DMS53 (cell line): ENCODE measurements at regions not wholly inside any gene's neighbourhood (a gene's known extent, or its start where the extent isn't known, plus 50 kb on each side); places are given as distances from the start of the nearest gene placed in this dataset.

Source experiments
- DNase-seq: peaks from one replicate; lab custom pipeline; 2025; lab: John Stamatoyannopoulos, UW

DNA sequence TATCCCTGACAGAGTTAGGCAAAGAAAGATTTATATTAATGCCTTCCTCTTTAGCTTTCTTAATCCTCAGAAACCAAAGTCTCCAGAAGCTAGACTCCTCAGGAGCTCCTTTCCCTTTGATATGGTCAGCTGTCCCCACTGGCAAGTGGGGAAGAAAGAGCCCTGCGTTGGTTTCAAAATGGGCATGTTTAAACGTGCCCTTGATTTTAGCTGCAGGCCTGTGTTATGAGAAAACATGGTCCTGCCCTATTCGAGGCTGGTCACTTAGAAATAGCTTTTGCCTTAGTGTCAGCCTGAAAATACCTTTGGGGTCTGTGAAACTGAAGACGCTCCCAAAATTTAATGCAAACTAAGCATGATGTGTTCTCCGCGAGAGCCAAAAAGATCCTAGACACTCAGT is 135.5 kb upstream of the RARB start:
- DNase-seq: no peak

DNA sequence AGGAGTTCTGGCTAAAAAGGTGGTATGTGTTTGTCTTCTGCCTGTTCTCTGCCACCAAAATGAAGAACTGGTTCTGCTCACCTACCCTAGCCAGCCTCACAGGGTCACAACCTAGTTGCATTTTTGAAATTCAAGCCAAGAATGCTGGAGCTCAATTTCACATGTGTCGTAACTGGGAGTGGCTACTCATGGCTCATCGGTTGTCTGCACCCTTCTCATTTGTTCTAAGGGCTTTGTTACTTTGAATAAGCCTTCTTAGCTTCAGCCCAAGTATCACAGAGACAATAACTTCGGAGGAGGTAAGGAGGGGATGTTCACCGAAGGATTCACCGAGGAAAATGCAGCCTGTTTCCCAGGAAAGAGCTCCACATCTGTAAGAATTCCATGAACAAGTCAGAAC is 134.3 kb upstream of the RARB start:
- no peak for DNase-seq

DNA sequence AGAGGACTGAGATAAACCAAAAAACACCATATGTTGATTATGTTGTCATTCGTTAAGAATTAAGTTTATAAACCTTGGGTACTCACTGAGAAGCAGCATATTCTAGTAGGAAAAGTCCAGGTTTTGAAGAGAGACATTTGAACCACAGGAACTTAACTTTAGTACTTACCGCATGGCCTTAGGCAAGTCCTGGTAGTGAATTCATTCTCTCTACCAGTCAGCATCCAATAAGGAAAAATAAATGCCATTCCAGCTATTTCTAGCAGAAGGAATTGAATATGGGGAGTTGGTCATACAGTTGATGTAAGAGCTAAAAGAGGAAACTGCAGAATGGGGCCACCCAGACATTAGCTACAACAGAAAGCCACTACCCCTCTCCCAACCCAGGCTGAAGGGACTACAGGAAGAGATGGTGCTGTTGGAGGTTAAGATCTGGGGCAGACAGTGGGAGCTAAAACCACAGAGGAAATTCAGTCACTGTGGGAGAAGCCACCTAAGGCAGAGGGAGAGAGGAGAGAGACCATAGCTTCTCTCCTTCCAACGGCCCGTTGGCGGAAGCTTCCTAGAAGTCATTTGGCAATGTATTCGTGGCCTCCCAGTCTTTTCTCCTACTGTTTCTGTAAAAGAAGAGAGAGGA is 133.8 kb upstream of the RARB start:
- DNase-seq: no peak

DNA sequence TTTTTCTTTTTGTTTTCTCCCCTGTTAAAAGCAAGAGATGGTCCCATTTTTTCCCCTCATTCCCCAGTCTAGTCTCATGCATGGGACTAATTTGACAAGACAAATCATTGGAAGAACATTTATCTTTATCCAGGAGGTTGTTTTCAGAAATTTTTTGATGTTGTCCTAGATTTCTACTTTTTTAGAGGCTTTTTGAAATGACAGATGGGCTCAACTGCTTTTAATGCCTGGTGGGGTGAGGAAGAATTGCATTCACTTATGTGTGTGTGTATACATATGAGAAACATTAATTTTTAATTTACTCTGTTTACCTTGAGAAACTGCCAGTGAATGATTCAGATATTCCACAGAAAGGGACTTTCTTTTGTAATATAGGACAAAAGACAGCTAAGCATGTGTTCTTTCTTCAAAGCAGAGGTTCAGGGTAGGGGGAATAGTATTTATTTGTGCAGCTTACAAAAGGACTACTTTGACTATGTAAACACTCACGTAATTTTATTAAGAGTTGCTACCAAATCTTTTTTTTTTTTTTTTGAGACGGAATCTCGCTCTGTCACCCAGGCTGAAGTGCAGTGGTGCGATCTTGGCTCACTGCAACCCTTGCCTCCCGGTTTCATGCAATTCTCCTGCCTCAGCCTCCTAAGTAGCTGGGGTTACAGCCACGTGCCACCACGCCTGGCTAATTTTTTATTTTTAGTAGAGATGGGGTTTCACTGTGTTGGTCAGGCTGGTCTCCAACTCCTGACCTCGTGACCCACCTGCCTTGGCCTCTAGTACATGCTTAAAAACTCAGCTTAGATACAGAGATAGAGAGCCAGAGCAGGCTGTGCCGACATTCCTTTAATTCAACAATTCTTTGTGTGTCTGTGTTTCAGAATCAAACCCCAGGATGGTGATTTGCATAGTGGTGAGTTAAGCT is 130.1 kb upstream of the RARB start:
- no peak for DNase-seq

DNA sequence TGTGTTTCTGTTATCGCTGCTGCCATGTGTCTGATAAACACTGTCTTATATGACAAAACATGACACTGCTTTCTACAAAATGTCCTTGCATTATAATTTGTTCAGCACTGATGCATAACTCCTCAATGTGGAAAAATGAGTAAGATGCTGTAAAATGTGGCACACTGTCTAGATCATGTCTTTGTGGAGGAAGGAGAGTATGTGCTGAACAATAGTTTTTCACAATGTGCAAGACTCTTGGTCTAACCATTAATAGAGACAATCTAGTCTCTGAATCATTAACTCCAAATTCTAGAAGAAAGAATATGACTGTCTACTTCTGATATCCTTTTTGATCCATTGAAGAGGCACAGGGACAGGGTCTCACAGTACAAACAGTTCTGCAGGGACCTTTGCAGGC is 127.9 kb upstream of the RARB start:
- no peak for DNase-seq

DNA sequence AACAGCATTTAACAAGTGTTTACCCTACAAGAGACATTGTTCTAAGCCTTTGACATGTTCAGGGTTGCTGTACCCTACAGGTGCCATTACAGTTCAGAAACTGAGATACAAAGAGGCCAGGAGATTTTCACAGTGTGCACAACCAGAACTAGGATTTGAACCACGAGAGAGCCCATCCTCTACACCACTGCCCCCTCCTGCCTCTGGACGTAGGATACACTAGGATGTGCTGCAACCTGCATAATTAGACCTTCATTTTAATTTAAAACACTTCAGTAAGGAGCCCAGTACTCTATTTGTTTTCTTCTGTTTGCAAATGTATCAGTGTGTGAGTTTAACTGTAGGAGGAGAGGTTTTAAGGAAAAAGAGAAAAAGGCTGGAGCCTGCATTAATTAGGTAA is 123.1 kb upstream of the RARB start:
- DNase-seq: no peak

DNA sequence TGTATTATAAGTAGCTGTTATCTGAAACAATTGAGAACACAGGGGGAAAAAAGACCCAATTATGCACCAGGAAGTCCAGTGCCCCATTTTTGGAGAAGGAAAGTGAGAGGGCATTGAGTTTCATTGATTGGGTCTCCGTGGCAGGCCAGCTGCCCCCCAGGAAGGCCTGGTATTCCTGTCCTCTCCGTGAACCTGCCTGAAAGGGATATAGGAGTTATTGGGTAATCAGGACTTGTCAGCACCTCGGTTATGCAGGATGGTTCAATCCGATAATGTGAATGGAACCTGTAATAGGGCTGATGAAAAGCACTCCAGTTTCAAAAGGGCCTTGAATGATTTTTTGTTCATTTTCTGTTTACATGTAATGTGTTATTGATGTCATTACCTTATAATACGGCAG is 122.0 kb upstream of the RARB start:
- DNase-seq: no peak

DNA sequence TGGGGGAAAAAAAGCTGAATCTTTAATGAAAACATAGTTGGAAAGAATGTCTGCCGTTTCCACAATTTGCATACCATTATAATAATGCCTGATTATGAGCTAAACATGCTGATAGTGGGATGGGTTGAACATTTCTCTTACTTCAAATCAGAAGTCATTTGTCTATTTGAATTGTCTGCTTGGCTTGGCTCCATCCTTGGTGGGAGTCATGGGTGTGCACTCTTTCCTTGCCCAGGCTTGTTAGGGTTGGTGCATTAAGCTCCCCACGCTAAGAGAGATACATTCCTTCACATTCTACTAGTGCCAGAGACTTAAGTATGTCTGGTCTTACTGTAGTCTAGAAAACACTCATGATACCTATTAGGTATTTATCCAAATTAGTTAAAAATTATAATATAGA is 121.4 kb upstream of the RARB start:
- no peak for DNase-seq

DNA sequence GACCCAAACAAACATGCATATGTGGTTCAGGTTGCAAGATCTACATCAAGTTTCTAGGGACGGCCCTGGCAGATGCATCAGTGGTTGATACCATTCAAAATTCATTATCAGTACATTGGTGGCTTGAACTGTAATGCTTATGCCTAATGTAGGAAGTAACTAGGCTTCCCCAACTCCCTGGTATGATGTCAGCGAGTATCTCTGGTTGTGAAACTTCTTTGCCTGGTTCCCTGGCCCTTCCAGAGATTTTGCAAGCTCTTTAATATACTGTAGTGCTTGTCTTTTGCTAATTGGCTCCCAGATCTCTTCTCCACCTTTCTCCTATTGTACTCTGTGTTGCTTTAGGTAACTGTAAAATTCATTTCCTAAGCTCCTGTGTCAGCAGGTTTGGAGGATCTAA is 114.8 kb upstream of the RARB start:
- DNase-seq: no peak

DNA sequence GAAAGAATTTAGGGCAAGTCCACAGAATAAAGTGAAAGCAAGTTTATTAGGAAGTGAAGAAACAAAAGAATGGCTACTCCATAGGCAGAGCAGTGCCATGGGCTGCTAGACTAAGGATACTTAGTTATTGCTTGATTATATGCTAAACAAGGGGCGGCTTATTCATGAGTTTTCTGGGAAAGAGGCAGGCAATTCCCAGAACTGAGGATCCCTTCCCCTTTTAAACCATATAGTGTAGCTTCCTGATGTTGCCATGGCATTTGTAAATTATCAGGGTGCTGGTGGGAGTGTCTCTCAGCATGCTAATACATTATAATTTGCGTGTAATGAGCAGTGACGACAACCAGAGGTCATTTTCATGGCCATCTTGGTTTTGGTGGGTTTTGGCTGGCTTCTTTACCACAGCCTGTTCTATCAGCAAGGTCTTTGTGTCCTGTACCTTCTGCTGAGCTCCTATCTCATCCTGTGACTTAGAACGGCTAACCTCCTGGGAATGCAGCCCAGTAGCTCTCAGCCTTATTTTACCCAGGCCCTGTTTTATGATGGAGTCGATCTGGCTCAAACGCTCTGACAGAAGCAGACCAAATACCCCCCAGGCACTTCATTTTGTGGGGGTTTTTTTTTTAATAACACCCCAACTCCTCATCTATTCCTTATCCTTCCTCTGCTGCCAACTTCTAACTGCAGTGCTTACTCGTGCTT is 103.0 kb upstream of the RARB start:
- no peak for DNase-seq

DNA sequence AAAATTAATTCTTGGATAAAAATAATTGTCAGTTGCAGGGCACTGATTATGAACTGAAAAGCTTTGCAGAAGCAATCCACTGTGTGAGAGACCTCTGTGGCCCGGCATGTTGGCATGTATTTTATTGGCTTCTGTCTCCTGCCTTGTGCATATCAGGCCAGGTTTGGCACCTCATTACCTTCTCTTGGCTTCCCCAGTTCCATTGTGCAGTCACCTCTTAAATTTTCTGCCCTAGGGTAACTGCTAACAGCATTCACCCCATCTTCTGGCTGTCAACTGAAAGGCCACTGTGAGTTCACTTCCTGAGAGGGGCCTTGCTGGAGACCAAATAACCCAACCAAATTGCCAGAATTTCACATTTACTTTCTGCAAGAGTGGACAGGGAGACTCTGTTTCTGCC is 92.7 kb upstream of the RARB start:
- DNase-seq: no peak

DNA sequence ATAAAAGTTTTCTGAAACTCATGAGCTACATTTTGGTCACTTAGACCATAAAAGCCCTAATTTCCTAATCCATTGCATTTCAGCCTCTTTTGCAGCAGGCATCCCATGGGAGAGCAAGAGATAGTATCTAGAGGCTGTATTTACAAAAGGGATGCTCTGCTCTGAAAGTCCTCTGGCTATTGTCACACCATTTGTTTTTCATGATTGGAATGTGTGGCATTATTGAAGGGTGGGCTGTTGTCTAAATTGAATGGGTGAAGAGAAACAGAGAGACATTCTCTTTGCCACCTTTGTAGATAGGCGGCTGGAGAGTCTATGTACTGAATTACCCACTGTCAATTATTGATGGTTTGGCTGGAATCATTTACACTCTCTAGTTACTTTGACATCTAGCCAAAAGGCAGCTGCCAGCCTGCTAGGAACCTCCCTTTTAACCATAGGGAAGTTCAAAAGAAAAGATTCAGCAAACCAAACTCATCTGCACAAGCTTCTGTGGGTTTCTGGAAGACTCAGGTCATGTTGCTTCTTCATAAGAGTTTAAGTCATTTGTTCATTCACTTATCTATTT is 89.8 kb upstream of the RARB start:
- DNase-seq: no peak

DNA sequence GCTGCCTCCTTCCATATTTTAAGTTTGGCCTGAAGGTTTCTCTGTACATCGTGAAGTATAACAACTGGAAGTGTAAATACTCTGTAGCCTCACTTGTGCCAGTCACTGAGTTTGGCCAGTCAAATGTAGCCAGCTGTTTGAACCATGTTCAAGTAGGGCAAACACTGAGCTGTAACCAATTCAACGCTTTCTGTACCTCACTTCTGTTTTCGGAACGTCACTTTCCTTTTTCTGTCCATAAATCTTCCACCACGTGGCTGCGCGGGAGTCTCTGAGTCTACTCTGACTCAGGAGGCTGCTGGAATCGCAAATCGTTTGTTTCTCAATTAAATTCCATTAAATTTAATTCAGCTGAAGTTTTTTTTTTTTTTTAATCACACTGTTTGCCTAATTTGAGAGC is 88.8 kb upstream of the RARB start:
- no peak for DNase-seq

DNA sequence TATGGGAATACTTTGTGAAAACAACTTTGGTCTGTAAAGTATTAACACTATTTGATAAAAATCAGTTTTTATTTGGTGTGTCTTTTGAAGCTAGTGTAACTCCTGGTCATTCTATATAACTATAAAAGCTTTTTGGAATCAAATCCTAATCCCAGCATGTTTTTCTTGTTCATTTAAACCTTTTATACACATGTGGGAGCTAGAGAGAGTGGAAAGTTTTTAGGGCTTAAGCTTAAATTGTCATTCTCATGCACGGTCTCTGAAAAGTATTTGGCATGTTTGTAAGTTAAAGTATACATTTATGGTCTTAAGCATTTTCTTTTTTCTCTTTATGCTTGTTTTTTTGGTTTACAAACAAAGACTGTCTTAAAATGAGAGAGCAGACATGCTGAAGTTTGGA is 83.4 kb upstream of the RARB start:
- no peak for DNase-seq

DNA sequence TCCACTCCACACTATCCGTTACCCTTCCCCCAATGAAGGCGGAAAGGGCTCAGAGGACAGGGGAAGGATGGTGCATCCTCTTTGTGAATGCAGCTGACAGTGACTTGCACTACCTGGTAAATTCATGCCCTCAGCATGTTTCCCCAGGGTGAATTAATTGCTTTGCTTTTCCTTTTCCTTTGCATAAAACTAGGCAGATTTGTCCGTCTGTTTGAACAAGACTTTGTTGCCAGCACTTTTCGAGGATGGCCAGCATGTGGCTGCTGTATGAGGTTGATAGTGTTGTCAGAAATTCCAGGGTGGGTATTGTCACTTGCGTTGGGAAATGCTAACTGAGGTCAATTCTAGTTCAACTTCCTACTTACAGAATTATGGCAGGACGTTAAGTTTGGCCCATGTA is 79.0 kb upstream of the RARB start:
- DNase-seq: no peak

DNA sequence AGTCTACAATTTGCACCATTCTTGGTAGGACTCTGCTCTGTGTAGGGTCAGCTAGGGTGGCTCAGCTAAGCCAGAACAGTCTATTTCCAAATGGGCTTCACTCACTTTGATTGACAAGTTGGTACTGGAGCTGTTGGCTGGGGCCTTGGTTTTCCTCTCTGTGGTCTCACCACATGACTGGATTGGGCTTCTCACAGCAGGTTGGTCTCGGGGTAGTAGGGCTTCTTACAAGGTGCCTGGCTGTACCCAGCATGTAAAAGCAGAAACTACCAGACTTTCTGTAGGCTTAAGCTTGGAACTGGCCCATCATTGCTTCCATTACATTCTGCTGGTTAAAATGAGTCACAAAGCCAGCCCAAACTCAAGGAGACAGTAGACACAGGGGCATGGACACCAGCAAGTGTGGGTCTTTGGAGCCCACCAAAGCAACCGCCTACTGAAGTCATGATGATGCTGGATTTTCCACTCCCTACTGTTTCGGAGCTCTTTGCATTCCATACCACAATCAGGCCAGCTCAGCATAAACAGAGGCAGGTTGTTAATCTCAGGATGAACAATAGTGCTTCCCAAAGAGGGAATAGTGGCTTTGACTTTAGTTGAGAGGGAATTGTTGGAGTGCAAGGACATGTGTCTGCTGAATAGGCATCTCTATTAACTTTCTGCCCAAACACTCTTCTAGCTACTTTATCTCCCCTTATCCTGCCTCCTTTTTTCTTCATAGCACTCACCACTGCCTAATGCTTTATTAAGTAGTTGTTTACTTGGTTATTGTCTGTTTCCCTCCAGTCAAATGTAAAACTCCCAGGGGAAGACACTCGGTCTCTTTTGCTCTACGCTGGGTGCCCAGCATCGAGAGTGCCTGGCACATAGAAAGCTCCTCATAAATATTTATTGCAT is 78.0 kb upstream of the RARB start:
- DNase-seq: no peak

DNA sequence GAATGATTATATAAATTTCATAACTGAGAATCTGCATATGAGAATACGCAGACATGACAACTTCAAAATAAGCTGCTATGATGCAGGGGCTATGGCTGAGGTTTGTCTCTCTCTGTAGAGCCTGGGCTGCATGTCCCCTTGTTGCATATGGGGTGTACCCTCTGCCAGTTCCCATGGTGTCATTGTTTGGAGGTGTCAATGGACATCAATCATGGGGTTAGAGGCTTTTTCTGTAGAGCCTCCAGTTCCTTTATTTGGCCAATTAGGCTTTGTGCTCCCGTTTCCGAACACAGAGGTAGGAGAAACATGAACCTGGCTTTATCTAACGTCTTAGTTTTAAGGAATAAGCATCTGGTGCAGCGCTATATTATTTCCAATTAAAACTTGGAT is 77.3 kb upstream of the RARB start:
- DNase-seq: no peak

DNA sequence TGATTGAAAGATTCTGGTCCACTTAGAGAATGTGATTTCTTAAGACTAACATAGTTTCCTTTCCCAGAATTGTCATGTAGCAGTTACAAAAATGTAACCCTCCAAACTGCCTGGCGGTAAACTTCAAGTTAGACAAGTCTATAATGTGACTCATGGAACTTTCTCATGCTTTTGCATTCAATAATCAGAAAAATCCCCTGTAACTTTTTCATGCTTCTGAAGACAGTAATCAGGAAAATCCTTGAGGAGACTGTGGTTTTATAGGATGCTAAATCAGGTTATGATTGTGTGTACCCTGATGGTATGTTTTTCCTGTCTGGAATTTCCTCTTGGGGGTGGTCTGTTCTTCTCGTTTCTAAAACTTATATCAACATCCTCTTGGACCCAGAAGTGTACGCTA is 74.0 kb upstream of the RARB start:
- no peak for DNase-seq

DNA sequence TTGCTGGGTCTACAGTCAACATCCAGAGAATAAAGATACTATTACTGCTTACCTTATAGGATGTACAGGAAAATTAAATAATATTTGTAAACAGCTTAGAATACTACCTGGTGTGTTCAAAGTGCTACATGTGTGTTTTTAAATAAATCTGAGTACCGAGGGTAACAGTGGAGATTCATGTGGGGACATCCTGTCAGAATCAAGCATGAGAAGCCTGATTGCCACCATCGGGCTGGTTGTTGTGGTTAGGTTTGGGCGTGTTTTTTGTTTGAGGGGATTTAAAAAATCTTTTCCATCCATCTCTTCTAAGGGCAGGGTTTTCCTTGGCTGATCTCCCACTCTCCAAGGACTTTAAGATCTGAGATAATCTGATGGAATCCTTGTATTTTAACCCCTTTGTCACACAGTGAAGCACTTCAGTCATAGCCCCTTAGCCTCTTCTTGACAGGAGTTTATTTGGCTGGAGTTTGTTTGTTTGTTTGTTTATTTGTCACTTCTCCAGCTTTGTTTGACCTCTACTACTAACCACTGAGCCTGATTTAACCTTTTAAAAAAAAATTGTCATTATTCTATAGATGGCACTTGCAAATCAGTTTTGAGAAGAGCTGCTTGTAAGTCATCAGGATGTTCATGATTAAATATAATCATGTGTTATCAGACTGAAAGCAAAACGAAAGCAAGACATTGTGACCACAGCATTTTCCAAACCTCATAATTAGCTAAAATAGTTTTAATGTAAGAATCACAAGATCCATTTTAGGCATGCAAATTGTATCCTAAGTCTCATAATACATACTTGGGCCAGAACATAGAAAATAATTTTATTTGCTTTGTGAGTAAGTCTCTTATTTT is 72.8 kb upstream of the RARB start:
- DNase-seq: no peak

DNA sequence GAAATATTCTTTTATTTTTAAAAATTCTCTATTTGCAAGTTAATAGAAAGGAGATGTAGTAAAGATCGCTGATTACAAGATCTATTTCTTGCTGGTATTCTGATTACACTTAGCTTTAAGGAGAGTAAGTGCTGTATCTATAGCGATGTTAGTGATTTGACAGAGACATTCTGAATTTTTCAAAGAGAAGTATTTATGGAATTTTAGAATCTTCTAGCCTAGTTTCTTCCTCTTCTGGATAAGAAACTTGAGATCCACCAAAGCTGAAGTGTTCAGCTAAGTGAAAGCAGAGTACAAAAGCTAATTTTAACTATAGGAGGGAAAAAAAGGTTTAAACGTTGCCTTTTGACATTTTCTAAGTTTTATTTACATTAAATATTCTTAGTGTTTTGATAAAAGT is 72.1 kb upstream of the RARB start:
- no peak for DNase-seq

DNA sequence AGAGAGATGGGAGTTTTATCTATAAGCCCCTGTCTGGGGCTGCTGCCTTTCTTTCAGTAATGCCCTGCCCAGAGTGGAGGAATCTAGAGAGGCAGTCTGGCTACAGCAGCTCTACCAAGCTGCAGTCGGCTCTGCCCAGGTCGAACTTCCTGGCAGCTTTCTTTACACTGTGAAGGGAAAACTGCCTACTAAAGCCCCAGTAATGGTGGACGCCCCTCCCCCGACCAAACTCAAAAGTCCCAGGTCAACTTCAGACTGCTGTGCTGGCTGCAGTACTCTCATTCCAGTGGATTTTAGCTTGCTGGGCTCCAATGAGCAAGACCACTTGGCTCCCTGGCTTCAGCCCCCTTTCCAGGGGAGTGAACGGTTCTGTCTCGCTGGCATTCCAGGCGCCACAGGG is 65.9 kb upstream of the RARB start:
- DNase-seq: no peak
